ENCODE measurements at regions not wholly inside any gene's neighbourhood (a gene's known extent, or its start where the extent isn't known, plus 50 kb on each side); places are given as distances from the start of the nearest gene placed in this dataset.
A peak's percentile ranks its signal among the peaks of the same experiment; 100 is the strongest.

- DNase-seq = no peak
Observed at GRCh38 chr5:107254902-107255234, 415.9 kb downstream of the EFNA5 start.

GRCh38 chr5:107254214-107254901, 416.4 kb downstream of the EFNA5 start:
- no peak for DNase-seq

- no peak for DNase-seq
Observed at GRCh38 chr5:107253246-107253645, 417.5 kb downstream of the EFNA5 start.

GRCh38 chr5:107251151-107251550, 419.6 kb downstream of the EFNA5 start:
- no peak for DNase-seq

GRCh38 chr5:107248066-107248695, 422.6 kb downstream of the EFNA5 start:
- DNase-seq = peak; percentile 2

- DNase-seq = no peak
Observed at GRCh38 chr5:107247427-107247826, 423.3 kb downstream of the EFNA5 start.

- DNase-seq = no peak
Observed at GRCh38 chr5:107243220-107243579, 427.5 kb downstream of the EFNA5 start.

- DNase-seq = no peak
Observed at GRCh38 chr5:107242411-107243219, 428.1 kb downstream of the EFNA5 start.

- DNase-seq = no peak
Observed at GRCh38 chr5:107241841-107242240, 428.9 kb downstream of the EFNA5 start.

- DNase-seq = no peak
Observed at GRCh38 chr5:107235167-107235566, 435.6 kb downstream of the EFNA5 start.

GRCh38 chr5:107232788-107233187, 437.9 kb downstream of the EFNA5 start:
- DNase-seq = no peak

GRCh38 chr5:107232293-107232692, 438.4 kb downstream of the EFNA5 start:
- DNase-seq = no peak

GRCh38 chr5:107231191-107231590, 439.5 kb downstream of the EFNA5 start:
- DNase-seq = no peak

GRCh38 chr5:107230367-107230766, 440.4 kb downstream of the EFNA5 start:
- no peak for DNase-seq

- DNase-seq = no peak
Observed at GRCh38 chr5:107228226-107228625, 442.5 kb downstream of the EFNA5 start.

- DNase-seq = no peak
Observed at GRCh38 chr5:107224272-107224671, 446.5 kb downstream of the EFNA5 start.

GRCh38 chr5:107223066-107223465, 447.7 kb downstream of the EFNA5 start:
- no peak for DNase-seq

- no peak for DNase-seq
Observed at GRCh38 chr5:107219993-107220392, 450.7 kb downstream of the EFNA5 start.

- no peak for DNase-seq
Observed at GRCh38 chr5:107218457-107219193, 452.1 kb downstream of the EFNA5 start.

GRCh38 chr5:107217721-107218130, 453.0 kb downstream of the EFNA5 start:
- DNase-seq = no peak

GRCh38 chr5:107216587-107216986, 454.1 kb downstream of the EFNA5 start:
- no peak for DNase-seq

- no peak for DNase-seq
Observed at GRCh38 chr5:107215611-107216010, 455.1 kb downstream of the EFNA5 start.

GRCh38 chr5:107213025-107213424, 457.7 kb downstream of the EFNA5 start:
- no peak for DNase-seq
